HG02885 (cell line): ENCODE measurements at regions not wholly inside any gene's neighbourhood (a gene's known extent, or its start where the extent isn't known, plus 50 kb on each side); places are given as distances from the start of the nearest gene placed in this dataset.

Experiments used
- ATAC-seq: cut with Tn5 transposase; IDR thresholded peaks from one replicate; pipeline ENCODE4 v1.9.1; 2021; ENCODE audit warnings: mild to moderate bottlenecking; ENCODE audit not compliant: unreplicated experiment, poor library complexity

- no peak for ATAC-seq
Measured at GRCh38 chr2:117726747-117727146, 87.7 kb upstream of the DDX18 start.

GRCh38 chr2:117737846-117738245 lies 76.6 kb upstream of the DDX18 start:
- ATAC-seq: no peak

- ATAC-seq: no peak
Measured at GRCh38 chr2:117738991-117739839, 75.3 kb upstream of the DDX18 start.

GRCh38 chr2:117745537-117745936 lies 69.0 kb upstream of the DDX18 start:
- ATAC-seq: no peak

GRCh38 chr2:117755768-117756167 lies 58.7 kb upstream of the DDX18 start:
- no peak for ATAC-seq

GRCh38 chr2:117760916-117761315 lies 53.6 kb upstream of the DDX18 start:
- ATAC-seq: no peak

- ATAC-seq: no peak
Measured at GRCh38 chr2:117762454-117762853, 52.0 kb upstream of the DDX18 start.

GRCh38 chr2:117763804-117764203 lies 50.7 kb upstream of the DDX18 start:
- no peak for ATAC-seq
